NAMALWA (cell line): ENCODE measurements at regions not wholly inside any gene's neighbourhood (a gene's known extent, or its start where the extent isn't known, plus 50 kb on each side); places are given as distances from the start of the nearest gene placed in this dataset.

ENCODE experiments used
- DNase-seq: peaks from one replicate; pipeline ENCODE4 v3.0.0-alpha.2; 2015; ENCODE audit warnings: low spot score

GRCh38 chr2:8538531-8538930, 143.3 kb upstream of the ID2 start:
- no peak for DNase-seq

GRCh38 chr2:8538931-8539621, 142.8 kb upstream of the ID2 start:
- no peak for DNase-seq

- no peak for DNase-seq
These were observed 141.9 kb upstream of the ID2 start for GRCh38 chr2:8539743-8540551.

GRCh38 chr2:8540552-8541055, 141.3 kb upstream of the ID2 start:
- no peak for DNase-seq

GRCh38 chr2:8541223-8541622, 140.6 kb upstream of the ID2 start:
- DNase-seq = peak; percentile 50

- no peak for DNase-seq
These were observed 140.2 kb upstream of the ID2 start for GRCh38 chr2:8541636-8542035.

- DNase-seq = no peak
These were observed 139.3 kb upstream of the ID2 start for GRCh38 chr2:8542381-8543059.

- DNase-seq = peak; percentile 46
These were observed 138.8 kb upstream of the ID2 start for GRCh38 chr2:8543060-8543382.

- DNase-seq = peak; percentile 73
These were observed 138.3 kb upstream of the ID2 start for GRCh38 chr2:8543383-8544170.

GRCh38 chr2:8544171-8544785, 137.6 kb upstream of the ID2 start:
- no peak for DNase-seq

- peak; percentile 84 for DNase-seq
These were observed 136.8 kb upstream of the ID2 start for GRCh38 chr2:8544786-8545694.

GRCh38 chr2:8545695-8546611, 135.9 kb upstream of the ID2 start:
- no peak for DNase-seq

- DNase-seq = peak; percentile 41
These were observed 135.1 kb upstream of the ID2 start for GRCh38 chr2:8546612-8547283.

GRCh38 chr2:8547284-8548064, 134.4 kb upstream of the ID2 start:
- DNase-seq = no peak

GRCh38 chr2:8548065-8548618, 133.7 kb upstream of the ID2 start:
- DNase-seq = no peak

GRCh38 chr2:8548619-8549150, 133.2 kb upstream of the ID2 start:
- peak; percentile 36 for DNase-seq

- DNase-seq = no peak
These were observed 132.5 kb upstream of the ID2 start for GRCh38 chr2:8549273-8549922.
